ENCODE measurements at regions not wholly inside any gene's neighbourhood (a gene's known extent, or its start where the extent isn't known, plus 50 kb on each side); places are given as distances from the start of the nearest gene placed in this dataset.

GRCh38 chr6:95387845-95388244 is 189.5 kb upstream of the MANEA start:
- no peak for TF ChIP-seq CTCF (conservative IDR thresholded peaks at IDR 0.05; ENCODE audit: low read depth in 2 of 2)
- no peak for TF ChIP-seq REST (IDR thresholded peaks at IDR 0.05; ENCODE audit: unreplicated experiment)
- TF ChIP-seq POLR2AphosphoS5 (IDR thresholded peaks at IDR 0.05; ENCODE audit: low read depth): no peak
- TF ChIP-seq EZH2phosphoT487 (IDR thresholded peaks at IDR 0.05; ENCODE audit: unreplicated experiment): no peak
- TF ChIP-seq JUNB (IDR thresholded peaks at IDR 0.05; ENCODE audit: unreplicated experiment): no peak
- no peak for TF ChIP-seq EZH2 (IDR thresholded peaks at IDR 0.05; ENCODE audit: low read depth, unreplicated experiment)
- TF ChIP-seq ZNF331 (CRISPR knock-in tag; IDR thresholded peaks at IDR 0.05; ENCODE audit: low read depth): no peak
- TF ChIP-seq ETS1 (IDR thresholded peaks at IDR 0.05): no peak

All from GM23338 (cell line).